PC-3 (cell line): ENCODE measurements at regions not wholly inside any gene's neighbourhood (a gene's known extent, or its start where the extent isn't known, plus 50 kb on each side); places are given as distances from the start of the nearest gene placed in this dataset.
"Not testable (repeated sequence)": the region's sequence is repeated elsewhere in the genome, so short reads cannot be mapped to it uniquely, and the experiment has no call there.

ENCODE experiments used
- CTCF ChIP-seq: fragments of 300-600 bp; sonication (generic); conservative IDR thresholded peaks from 2 replicates; pipeline ENCODE4 v1.5.1; 2017; ENCODE audit warnings: antibody characterized with exemption, low read depth, mild to moderate bottlenecking, low read length
- EZH2 ChIP-seq: fragments of 300-600 bp; sonication (generic); IDR thresholded peaks from one replicate; pipeline ENCODE4 v1.6.1; 2017; ENCODE audit warnings: antibody characterized with exemption, mild to moderate bottlenecking, low read length; ENCODE audit not compliant: unreplicated experiment
- EZH2phosphoT487 ChIP-seq: fragments of 300-600 bp; sonication (generic); IDR thresholded peaks from 2 replicates; pipeline ENCODE4 v1.6.1; 2018; ENCODE audit warnings: mild to moderate bottlenecking, antibody characterized with exemption, low read length, borderline replicate concordance

GRCh38 chr11:49526240-49526829, 317.9 kb upstream of the FOLH1 start:
- peak; percentile 61 for TF ChIP-seq CTCF
- not testable (repeated sequence) for TF ChIP-seq EZH2phosphoT487, EZH2
